K562 (cell line): ENCODE measurements at regions not wholly inside any gene's neighbourhood (a gene's known extent, or its start where the extent isn't known, plus 50 kb on each side); places are given as distances from the start of the nearest gene placed in this dataset.

Experiments
- DPF2 ChIP-seq: fragments of 450-650 bp; IDR thresholded peaks from 2 replicates; pipeline ENCODE4 v1.6.1; 2016
- GABPA ChIP-seq: fragments of 200-800 bp; sonication (Bioruptor generic); conservative IDR thresholded peaks from 2 replicates; pipeline ENCODE4 v1.6.1; 2016; ENCODE audit warnings: low read depth, missing genetic modification characterization, missing compliant biosample characterization
- KAT7 ChIP-seq: sonication (generic); formaldehyde crosslinking; IDR thresholded peaks from 2 replicates; pipeline ENCODE4 v1.8.0; 2022; ENCODE audit warnings: missing genetic modification reagents, mild to moderate bottlenecking, borderline replicate concordance
- MAFK ChIP-seq: IDR thresholded peaks from 2 replicates; pipeline ENCODE4 v1.6.1; 2011; ENCODE audit warnings: low read length, improper control_type of control experiment
- NR2C2 ChIP-seq, 2 experiments: fragments of 200-800 bp in 1 of 2; sonication (Bioruptor generic) in 1 of 2; sonication (generic) in 1 of 2; formaldehyde crosslinking in 1 of 2; IDR thresholded peaks; 2 replicates each; pipeline versions ENCODE4 v1.6.1 to v1.8.0; 2016 to 2022; ENCODE audit warnings: mild to moderate bottlenecking in 1 of 2, missing compliant biosample characterization in 1 of 2, missing genetic modification characterization in 1 of 2, missing genetic modification reagents in 1 of 2
- PHF8 ChIP-seq: fragments of 200-600 bp; sonication (generic); IDR thresholded peaks from 2 replicates; pipeline ENCODE4 v1.6.1; 2012; ENCODE audit warnings: mixed run types, mild to moderate bottlenecking, inconsistent platforms, low read length, moderate library complexity, borderline replicate concordance
- POLR2A ChIP-seq: fragments of 450-650 bp; conservative IDR thresholded peaks from 2 replicates; pipeline ENCODE4 v1.6.1; 2016
- SMARCE1 ChIP-seq: fragments of 450-650 bp; IDR thresholded peaks from 2 replicates; pipeline ENCODE4 v1.7.1; 2016; ENCODE audit warnings: mild to moderate bottlenecking
- STAT5B ChIP-seq: fragments of 250-450 bp; sonication (Bioruptor Pico); IDR thresholded peaks from 2 replicates; pipeline ENCODE4 v1.8.0; 2021; ENCODE audit warnings: mild to moderate bottlenecking, inconsistent platforms
- ZNF12 ChIP-seq: sonication (generic); formaldehyde crosslinking; IDR thresholded peaks from 2 replicates; pipeline ENCODE4 v1.4.0; 2020; ENCODE audit warnings: mild to moderate bottlenecking, missing genetic modification reagents
- TF ChIP-seq, protein P1 (sequence below): fragments of 250-450 bp; sonication (Bioruptor Pico); IDR thresholded peaks from 2 replicates; pipeline ENCODE4 v1.4.0; 2020; ENCODE audit warnings: mild to moderate bottlenecking, moderate library complexity
- TF ChIP-seq, protein P2 (sequence below): sonication (generic); formaldehyde crosslinking; IDR thresholded peaks from 2 replicates; pipeline ENCODE4 v1.8.1; 2023; ENCODE audit warnings: mild to moderate bottlenecking, missing genetic modification reagents

DNA sequence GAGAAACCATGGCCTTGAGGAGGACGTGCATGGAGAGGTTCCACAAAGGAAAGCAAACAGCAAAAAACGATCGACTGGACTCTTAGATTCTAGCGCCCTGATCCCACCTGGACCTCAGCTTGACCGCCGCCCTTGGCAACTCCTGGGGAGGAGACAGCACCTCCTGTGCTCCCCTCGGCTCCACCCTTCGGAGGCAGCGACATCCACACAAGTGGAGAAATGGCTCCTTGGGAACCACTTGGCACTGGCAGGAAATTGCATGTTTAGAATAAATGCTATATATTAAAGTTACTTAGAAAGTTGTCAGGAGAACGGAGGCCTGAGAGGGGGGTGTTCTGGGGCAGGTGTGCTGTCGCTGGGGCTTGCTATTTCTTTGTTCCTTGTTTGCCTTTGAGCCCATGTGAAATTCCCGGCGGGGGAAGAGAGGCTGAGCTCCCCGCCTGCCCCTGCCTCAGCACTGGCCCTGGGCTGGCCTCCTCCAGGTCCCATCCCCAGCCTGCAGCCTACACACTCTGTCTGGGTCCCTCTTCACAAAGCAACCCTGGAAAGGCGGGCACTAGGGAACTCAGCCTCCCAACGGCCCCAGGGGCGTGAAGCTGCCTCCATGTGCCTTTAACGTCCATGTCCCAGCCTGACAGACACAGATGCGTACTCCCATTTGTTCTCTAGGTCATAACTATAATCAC lies 395.3 kb downstream of the BRD1 start:
- TF ChIP-seq ZNF12 (CRISPR knock-in tag) (no peak), KAT7 (CRISPR knock-in tag) (no peak), MAFK (no peak), STAT5B (CRISPR knock-in tag) (no peak), PHF8 (no peak), DPF2 (no peak), SMARCE1 (no peak), POLR2A (no peak), GABPA (tag) (no peak), NR2C2 (CRISPR knock-in tag; IDR thresholded peaks at IDR 0.05) (no peak), NR2C2 (tag; IDR thresholded peaks at IDR 0.05) (no peak)
- TF ChIP-seq, protein P1, sequence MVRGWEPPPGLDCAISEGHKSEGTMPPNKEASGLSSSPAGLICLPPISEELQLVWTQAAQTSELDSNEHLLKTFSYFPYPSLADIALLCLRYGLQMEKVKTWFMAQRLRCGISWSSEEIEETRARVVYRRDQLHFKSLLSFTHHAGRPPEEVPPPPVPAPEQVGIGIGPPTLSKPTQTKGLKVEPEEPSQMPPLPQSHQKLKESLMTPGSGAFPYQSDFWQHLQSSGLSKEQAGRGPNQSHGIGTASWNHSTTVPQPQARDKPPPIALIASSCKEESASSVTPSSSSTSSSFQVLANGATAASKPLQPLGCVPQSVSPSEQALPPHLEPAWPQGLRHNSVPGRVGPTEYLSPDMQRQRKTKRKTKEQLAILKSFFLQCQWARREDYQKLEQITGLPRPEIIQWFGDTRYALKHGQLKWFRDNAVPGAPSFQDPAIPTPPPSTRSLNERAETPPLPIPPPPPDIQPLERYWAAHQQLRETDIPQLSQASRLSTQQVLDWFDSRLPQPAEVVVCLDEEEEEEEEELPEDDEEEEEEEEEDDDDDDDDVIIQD (CRISPR knock-in tag): no peak
- TF ChIP-seq, protein P2, sequence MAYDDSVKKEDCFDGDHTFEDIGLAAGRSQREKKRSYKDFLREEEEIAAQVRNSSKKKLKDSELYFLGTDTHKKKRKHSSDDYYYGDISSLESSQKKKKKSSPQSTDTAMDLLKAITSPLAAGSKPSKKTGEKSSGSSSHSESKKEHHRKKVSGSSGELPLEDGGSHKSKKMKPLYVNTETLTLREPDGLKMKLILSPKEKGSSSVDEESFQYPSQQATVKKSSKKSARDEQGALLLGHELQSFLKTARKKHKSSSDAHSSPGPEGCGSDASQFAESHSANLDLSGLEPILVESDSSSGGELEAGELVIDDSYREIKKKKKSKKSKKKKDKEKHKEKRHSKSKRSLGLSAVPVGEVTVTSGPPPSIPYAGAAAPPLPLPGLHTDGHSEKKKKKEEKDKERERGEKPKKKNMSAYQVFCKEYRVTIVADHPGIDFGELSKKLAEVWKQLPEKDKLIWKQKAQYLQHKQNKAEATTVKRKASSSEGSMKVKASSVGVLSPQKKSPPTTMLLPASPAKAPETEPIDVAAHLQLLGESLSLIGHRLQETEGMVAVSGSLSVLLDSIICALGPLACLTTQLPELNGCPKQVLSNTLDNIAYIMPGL (CRISPR knock-in tag): no peak
